WTC11 (cell line): ENCODE measurements at regions not wholly inside any gene's neighbourhood (a gene's known extent, or its start where the extent isn't known, plus 50 kb on each side); places are given as distances from the start of the nearest gene placed in this dataset.

Experiments used
- ATAC-seq: fragments of 200-7000 bp; cut with Tn5 transposase; 2 replicates; pipeline ENCODE4 v1.10.0; 2021; ENCODE audit warnings: mild to moderate bottlenecking, moderate library complexity
- CTCF ChIA-PET: fragments of 300-600 bp; sonication (Branson Sonifier 250); formaldehyde crosslinking; loops from one replicate; lab custom pipeline; 2021; ENCODE audit warnings: antibody characterized with exemption; lab: Charles Lee
- POLR2A ChIA-PET: fragments of 350-600 bp; sonication (Branson Sonifier 250); formaldehyde crosslinking; loops from one replicate; lab custom pipeline; 2021; ENCODE audit warnings: antibody characterized with exemption; lab: Charles Lee
- DNase-seq: peaks from one replicate; pipeline ENCODE4 v3.0.0; 2021; ENCODE audit warnings: low spot score
- H3K27ac Mint-ChIP-seq: 2 replicates; pipeline ENCODE4 v1.8.0; 2021; ENCODE audit warnings: mixed read lengths
- H3K27me3 Mint-ChIP-seq: 2 replicates; pipeline ENCODE4 v1.8.0; 2021; ENCODE audit warnings: low read depth, mild to moderate bottlenecking, moderate library complexity, mixed read lengths
- H3K36me3 Mint-ChIP-seq: 2 replicates; pipeline ENCODE4 v1.8.0; 2021; ENCODE audit warnings: mixed read lengths
- H3K4me1 Mint-ChIP-seq: 2 replicates; pipeline ENCODE4 v1.8.0; 2022; ENCODE audit warnings: mixed read lengths
- H3K4me3 Mint-ChIP-seq: 2 replicates; pipeline ENCODE4 v1.8.0; 2021; ENCODE audit warnings: mild to moderate bottlenecking, moderate library complexity, mixed read lengths
- H3K9me3 Mint-ChIP-seq: 2 replicates; pipeline ENCODE4 v1.8.0; 2021; ENCODE audit warnings: mixed read lengths
- AFF4 ChIP-seq: sonication (generic); formaldehyde crosslinking; IDR thresholded peaks from 2 replicates; pipeline ENCODE4 v1.8.1; 2023; ENCODE audit warnings: mild to moderate bottlenecking, missing genetic modification reagents, borderline replicate concordance
- ATF2 ChIP-seq: sonication (generic); formaldehyde crosslinking; IDR thresholded peaks from 2 replicates; pipeline ENCODE4 v1.8.1; 2022; ENCODE audit warnings: low read depth, missing genetic modification reagents, borderline replicate concordance
- ATF6 ChIP-seq: sonication (generic); formaldehyde crosslinking; IDR thresholded peaks from 2 replicates; pipeline ENCODE4 v1.8.1; 2023; ENCODE audit warnings: mild to moderate bottlenecking, missing genetic modification reagents
- CREM ChIP-seq: sonication (generic); formaldehyde crosslinking; IDR thresholded peaks from 2 replicates; pipeline ENCODE4 v1.8.1; 2022; ENCODE audit warnings: mild to moderate bottlenecking, missing genetic modification reagents, moderate library complexity
- E2F4 ChIP-seq: sonication (generic); formaldehyde crosslinking; IDR thresholded peaks from 2 replicates; pipeline ENCODE4 v1.8.1; 2022; ENCODE audit warnings: low read depth, mild to moderate bottlenecking, moderate library complexity, missing genetic modification reagents, borderline replicate concordance
- EMX1 ChIP-seq: fragments of 250-450 bp; sonication (Bioruptor Pico); IDR thresholded peaks from 2 replicates; pipeline ENCODE4 v1.8.0; 2021; ENCODE audit warnings: mild to moderate bottlenecking
- GRHL2 ChIP-seq: fragments of 250-450 bp; sonication (Bioruptor Pico); IDR thresholded peaks from 2 replicates; pipeline ENCODE4 v1.8.0; 2022; ENCODE audit warnings: mild to moderate bottlenecking, moderate library complexity; ENCODE audit not compliant: insufficient replicate concordance, severe bottlenecking
- GTF2I ChIP-seq: fragments of 250-450 bp; sonication (Bioruptor Pico); conservative IDR thresholded peaks from 2 replicates; pipeline ENCODE4 v1.4.0; 2021; ENCODE audit warnings: mild to moderate bottlenecking
- IRF2 ChIP-seq: sonication (generic); formaldehyde crosslinking; IDR thresholded peaks from 2 replicates; pipeline ENCODE4 v1.8.0; 2022; ENCODE audit warnings: low read depth, missing genetic modification reagents, borderline replicate concordance
- NR1H2 ChIP-seq: sonication (generic); formaldehyde crosslinking; IDR thresholded peaks from 2 replicates; pipeline ENCODE4 v1.9.0; 2021; ENCODE audit warnings: mild to moderate bottlenecking, moderate library complexity, missing genetic modification reagents
- NR2C2 ChIP-seq: sonication (generic); formaldehyde crosslinking; IDR thresholded peaks from 2 replicates; pipeline ENCODE4 v1.8.0; 2022; ENCODE audit warnings: mild to moderate bottlenecking, missing genetic modification reagents
- RORB ChIP-seq: fragments of 250-450 bp; sonication (Bioruptor Pico); IDR thresholded peaks from 2 replicates; pipeline ENCODE4 v1.9.0; 2021; ENCODE audit warnings: mild to moderate bottlenecking
- USF2 ChIP-seq: sonication (generic); formaldehyde crosslinking; IDR thresholded peaks from 2 replicates; pipeline ENCODE4 v1.8.1; 2023; ENCODE audit warnings: mild to moderate bottlenecking, missing genetic modification reagents, moderate library complexity
- ZBTB21 ChIP-seq: sonication (generic); formaldehyde crosslinking; IDR thresholded peaks from 2 replicates; pipeline ENCODE4 v1.8.1; 2023; ENCODE audit warnings: mild to moderate bottlenecking, missing genetic modification reagents, borderline replicate concordance
- ZNF138 ChIP-seq: sonication (generic); formaldehyde crosslinking; conservative IDR thresholded peaks from 2 replicates; pipeline ENCODE4 v1.8.1; 2022; ENCODE audit warnings: mild to moderate bottlenecking, moderate library complexity, missing genetic modification reagents
- ZNF281 ChIP-seq: sonication (generic); formaldehyde crosslinking; IDR thresholded peaks from 2 replicates; pipeline ENCODE4 v1.8.0; 2023; ENCODE audit warnings: mild to moderate bottlenecking, missing genetic modification reagents
- ZNF416 ChIP-seq: fragments of 250-450 bp; sonication (Bioruptor Pico); IDR thresholded peaks from 2 replicates; pipeline ENCODE4 v1.9.0; 2021; ENCODE audit warnings: mild to moderate bottlenecking, inconsistent platforms
- ZNF425 ChIP-seq: fragments of 250-450 bp; sonication (Bioruptor Pico); conservative IDR thresholded peaks from 2 replicates; pipeline ENCODE4 v1.9.0; 2021; ENCODE audit warnings: mild to moderate bottlenecking

GRCh38 chr11:43217849-43218248 lies 93.9 kb upstream of the API5 start:
- H3K9me3 Mint-ChIP-seq: peaks cover 13% of the 10 kb centered on the region
- no peaks in the 10 kb centered on the region; the same call in 1 of the 2 replicates for H3K27me3 Mint-ChIP-seq
- ATAC-seq (no peak), DNase-seq (no peak)
- TF ChIP-seq USF2 (no peak), ZNF138 (CRISPR knock-in tag) (no peak), AFF4 (CRISPR knock-in tag) (no peak), NR2C2 (CRISPR knock-in tag) (no peak), ATF2 (CRISPR knock-in tag) (no peak), GTF2I (CRISPR knock-in tag) (no peak), ZNF416 (CRISPR knock-in tag) (no peak), ZNF425 (CRISPR knock-in tag) (no peak)
- H3K27ac Mint-ChIP-seq: no peak overlapping the region
- no peak overlapping the region for H3K4me3 Mint-ChIP-seq
- POLR2A ChIA-PET: no interaction called here
- H3K36me3 Mint-ChIP-seq: 0 out of 2 replicates have a peak, but pooled peaks cover 3% of the 10 kb centered on the region
- peaks cover 4% of the 10 kb centered on the region for H3K4me1 Mint-ChIP-seq
- CTCF ChIA-PET: no interaction called here

- Mint-ChIP-seq H3K4me3 (no peak overlapping the region), H3K27ac (no peak overlapping the region), H3K4me1 (peaks cover 3% of the 10 kb centered on the region; the same call in 1 of the 2 replicates), H3K9me3 (no peaks in the 10 kb centered on the region), H3K36me3 (no peaks in the 10 kb centered on the region), H3K27me3 (no peaks in the 10 kb centered on the region)
- DNase-seq: no peak
- ChIA-PET POLR2A (no interaction called here), CTCF (no interaction called here)
- no peak for ATAC-seq
- TF ChIP-seq RORB (CRISPR knock-in tag) (no peak), GRHL2 (CRISPR knock-in tag) (no peak), E2F4 (CRISPR knock-in tag) (no peak), EMX1 (CRISPR knock-in tag) (no peak), IRF2 (CRISPR knock-in tag) (no peak), ZBTB21 (no peak), ZNF138 (CRISPR knock-in tag) (no peak), CREM (no peak), USF2 (no peak), ZNF281 (CRISPR knock-in tag) (no peak), ATF6 (no peak), NR1H2 (CRISPR knock-in tag) (no peak)
Observed at GRCh38 chr11:43222215-43222614, 89.6 kb upstream of the API5 start.
